ENCODE measurements at regions not wholly inside any gene's neighbourhood (a gene's known extent, or its start where the extent isn't known, plus 50 kb on each side); places are given as distances from the start of the nearest gene placed in this dataset.

- BruUV-seq (replicated peaks), result no TSS peak
- ChIA-PET CTCF (ENCODE audit: unreplicated experiment) (no interaction called here), POLR2A (no interaction called here)
Measured at GRCh38 chr18:40360558-40360957, 1594.5 kb upstream of the PIK3C3 start.

GRCh38 chr18:40357536-40357935 lies 1597.5 kb upstream of the PIK3C3 start:
- POLR2A ChIA-PET, result no interaction called here
- Histone ChIP-seq H3K4me1 (ENCODE audit: insufficient read depth, low read length, poor library complexity, severe bottlenecking) (no peaks in the 10 kb centered on the region), H3K79me2 (ENCODE audit: insufficient read depth, low read depth, low read length) (no peaks in the 10 kb centered on the region), H2AFZ (ENCODE audit: low read length) (no peak overlapping the region), H3K27ac (ENCODE audit: low read depth, low read length, poor library complexity, severe bottlenecking) (no peak overlapping the region), H3K36me3 (ENCODE audit: insufficient read depth, low read length) (no peaks in the 10 kb centered on the region), H3K9me2 (ENCODE audit: insufficient read depth, low read length) (no peaks in the 10 kb centered on the region), H3K4me3 (ENCODE audit: low read depth, low read length, poor library complexity, severe bottlenecking) (no peak overlapping the region), H4K20me1 (ENCODE audit: insufficient read depth, low read length) (no peaks in the 10 kb centered on the region), H3K9me3 (ENCODE audit: low read length) (no peaks in the 10 kb centered on the region), H3K4me2 (ENCODE audit: low read length) (no peak overlapping the region)
- CTCF ChIA-PET (ENCODE audit: unreplicated experiment), result no interaction called here
- BruUV-seq (replicated peaks), result no TSS peak
- intact Hi-C loops (cut with micrococcal nuclease; ENCODE audit: unreplicated experiment), result no loop called here
- no peak for TF ChIP-seq CTCF (conservative IDR thresholded peaks at IDR 0.05; ENCODE audit: low read length)
- TF ChIP-seq EZH2phosphoT487 (IDR thresholded peaks at IDR 0.05; ENCODE audit: borderline replicate concordance, low read depth, low read length), result no peak
- DNase-seq (ENCODE audit: low spot score), result no peak

More at GRCh38 chr18:40360558-40360957, 1594.5 kb upstream of the PIK3C3 start:
- no peak overlapping the region for H2AFZ ChIP-seq (ENCODE audit: low read length)
- H3K9me2 ChIP-seq (ENCODE audit: insufficient read depth, low read length), result no peaks in the 10 kb centered on the region
- H3K4me2 ChIP-seq (ENCODE audit: low read length), result no peak overlapping the region
- no peaks in the 10 kb centered on the region for H4K20me1 ChIP-seq (ENCODE audit: insufficient read depth, low read length)
- no peaks in the 10 kb centered on the region for H3K9me3 ChIP-seq (ENCODE audit: low read length)
- no peaks in the 10 kb centered on the region for H3K4me1 ChIP-seq (ENCODE audit: insufficient read depth, low read length, poor library complexity, severe bottlenecking)
- H3K4me3 ChIP-seq (ENCODE audit: low read depth, low read length, poor library complexity, severe bottlenecking), result no peak overlapping the region
- no peaks in the 10 kb centered on the region for H3K79me2 ChIP-seq (ENCODE audit: insufficient read depth, low read depth, low read length)
- no peak for DNase-seq (ENCODE audit: low spot score)
- intact Hi-C loops (cut with micrococcal nuclease; ENCODE audit: unreplicated experiment), result no loop called here
- no peak for TF ChIP-seq CTCF (conservative IDR thresholded peaks at IDR 0.05; ENCODE audit: low read length)
- no peak for TF ChIP-seq EZH2phosphoT487 (IDR thresholded peaks at IDR 0.05; ENCODE audit: borderline replicate concordance, low read depth, low read length)
- no peak overlapping the region for H3K27ac ChIP-seq (ENCODE audit: low read depth, low read length, poor library complexity, severe bottlenecking)
- no peaks in the 10 kb centered on the region for H3K36me3 ChIP-seq (ENCODE audit: insufficient read depth, low read length)

- intact Hi-C loops (cut with micrococcal nuclease; ENCODE audit: unreplicated experiment), result no loop called here
- DNase-seq (ENCODE audit: low spot score), result no peak
- no peak overlapping the region for H3K4me2 ChIP-seq (ENCODE audit: low read length)
- H3K4me1 ChIP-seq (ENCODE audit: insufficient read depth, low read length, poor library complexity, severe bottlenecking), result no peaks in the 10 kb centered on the region
- H3K9me3 ChIP-seq (ENCODE audit: low read length), result no peaks in the 10 kb centered on the region
- TF ChIP-seq CTCF (conservative IDR thresholded peaks at IDR 0.05; ENCODE audit: low read length) (no peak), EZH2phosphoT487 (IDR thresholded peaks at IDR 0.05; ENCODE audit: borderline replicate concordance, low read depth, low read length) (no peak)
- H3K79me2 ChIP-seq (ENCODE audit: insufficient read depth, low read depth, low read length), result no peaks in the 10 kb centered on the region
- CTCF ChIA-PET (ENCODE audit: unreplicated experiment), result no interaction called here
- no peaks in the 10 kb centered on the region for H3K36me3 ChIP-seq (ENCODE audit: insufficient read depth, low read length)
- POLR2A ChIA-PET, result no interaction called here
- no peak overlapping the region for H2AFZ ChIP-seq (ENCODE audit: low read length)
- H4K20me1 ChIP-seq (ENCODE audit: insufficient read depth, low read length), result no peaks in the 10 kb centered on the region
- H3K4me3 ChIP-seq (ENCODE audit: low read depth, low read length, poor library complexity, severe bottlenecking), result no peak overlapping the region
- BruUV-seq (replicated peaks), result no TSS peak
- H3K27ac ChIP-seq (ENCODE audit: low read depth, low read length, poor library complexity, severe bottlenecking), result no peak overlapping the region
- H3K9me2 ChIP-seq (ENCODE audit: insufficient read depth, low read length), result no peaks in the 10 kb centered on the region
Measured at GRCh38 chr18:40356168-40356567, 1598.9 kb upstream of the PIK3C3 start.
